Pancreas (tissue), 10 donors: ENCODE measurements at regions not wholly inside any gene's neighbourhood (a gene's known extent, or its start where the extent isn't known, plus 50 kb on each side); places are given as distances from the start of the nearest gene placed in this dataset.

Experiments
- ATAC-seq, 4 donors: fragments of 200-7000 bp; cut with Tn5 transposase; one replicate each; pipeline versions ENCODE4 v1.8.0 to v1.9.1; 2020; ENCODE audit warnings: mild to moderate bottlenecking in 4 of 4, moderate library complexity in 4 of 4
- DNase-seq, 6 donors: peaks; one replicate each; pipeline ENCODE4 v3.0.0-alpha.2; 2020
- FAIRE-seq: peaks from 2 replicates; lab custom pipeline; 2012; peaks lifted over from hg19 to GRCh38; lab: Jason Lieb, UNC
- H3K27ac ChIP-seq, 4 donors: fragments of 200-600 bp; sonication (generic); 1 replicate in 3 of 4; 2 replicates in 1 of 4; pipeline versions ENCODE4 v1.5.0 to v1.8.0; 2020
- H3K27me3 ChIP-seq, 4 donors: fragments of 200-600 bp; one replicate each; pipeline ENCODE4 v1.8.0; 2021
- H3K36me3 ChIP-seq, 3 donors: fragments of 200-600 bp; sonication (generic) in 1 of 3; one replicate each; pipeline versions ENCODE4 v1.5.0 to v1.8.0; 2020 to 2021
- H3K4me1 ChIP-seq, 3 donors: fragments of 200-600 bp; one replicate each; pipeline ENCODE4 v1.8.0; 2021
- H3K4me3 ChIP-seq, 4 donors: fragments of 200-600 bp; sonication (generic) in 2 of 4; one replicate each; pipeline versions ENCODE4 v1.5.0 to v1.8.0; 2020 to 2021
- H3K9me3 ChIP-seq, 4 donors: fragments of 200-600 bp; one replicate each; pipeline ENCODE4 v1.8.0; 2021
- WGBS, 2 donors: extraction: QIAGEN DNeasy Blood & Tissue Kit; methylation state at CpG; one replicate each; pipeline ENCODE4 v1.1.7; 2013; 5-methylcytosine and 5-hydroxymethylcytosine counted together
- intact Hi-C, 3 donors: fragments of 100-400 bp; cut with DNase I; formaldehyde crosslinking; loops; one replicate each; pipeline versions ENCODE4 v1.11.1 to v1.14.2; 2022
- TF ChIP-seq, protein P1 (sequence below), 4 donors: fragments of 200-600 bp; sonication (generic) in 3 of 4; IDR thresholded peaks; one replicate each; pipeline versions ENCODE4 v1.5.0 to v1.8.0; 2021; ENCODE audit warnings: antibody characterized with exemption in 4 of 4
- donor health status: healthy with polysubstance abuse.
- donor health status: DM: no; HTN: no; CAD: no; lungs with moderate emphysema.
- donor health status: DM: no; HTN: no; CAD: no.
- donor health status: control.
- donor health status: control.
- donor health status: Bipolar disorder and iron deficiency.
- donor health status: DM: yes; HTN: yes; CAD: no.
- donor health status: DM: no; HTN: no; CAD: no.
- donor health status: DM: no; HTN: no; CAD: no.
- donor health status: DM: yes; HTN: yes; CAD: no.

DNA sequence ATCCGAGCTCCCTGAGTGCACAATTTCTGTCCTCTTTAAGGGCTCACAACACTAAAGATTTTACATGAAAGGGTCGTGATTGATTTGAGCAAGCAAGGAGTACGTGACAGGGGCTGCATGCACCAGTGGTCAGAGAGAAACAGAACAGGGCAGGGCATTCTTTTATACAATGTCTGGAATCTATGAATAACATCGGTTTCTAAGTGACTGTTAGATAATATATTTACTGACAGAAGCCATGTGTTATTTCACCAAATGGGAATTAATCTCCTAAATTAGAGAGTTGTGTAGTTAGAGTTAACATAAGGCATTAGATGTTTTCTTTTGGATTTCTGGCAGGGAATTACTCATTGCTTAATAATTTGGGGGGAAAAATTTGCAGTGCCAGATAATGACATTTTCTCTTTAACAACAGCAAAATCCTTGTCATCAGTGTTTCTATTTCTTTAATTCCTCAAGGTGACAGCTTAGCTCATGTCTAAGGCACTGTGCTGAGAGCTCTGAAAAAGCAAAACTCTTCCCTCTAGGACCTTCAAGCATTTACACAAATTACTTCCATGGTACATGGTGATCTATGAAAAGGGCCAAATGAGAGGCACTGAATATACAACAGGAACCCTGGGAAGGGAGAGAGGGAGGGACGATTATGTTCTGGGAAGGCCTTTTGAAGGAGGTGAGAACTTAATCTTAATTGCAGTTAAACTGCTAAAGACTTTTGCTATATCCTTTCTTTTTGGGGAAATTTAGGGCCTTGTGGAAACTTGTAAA is 145.0 kb downstream of the RTL3 start:
- H3K27ac ChIP-seq, result no peak overlapping the region
- H3K36me3 ChIP-seq, result no peaks in the 10 kb centered on the region
- no peak overlapping the region for H3K4me3 ChIP-seq
- peaks cover 0 to 2% (median 0%) of the 10 kb centered on the region in 4 donors for H3K27me3 ChIP-seq
- no peaks in the 10 kb centered on the region for H3K9me3 ChIP-seq
- DNase-seq, result no peak
- TF ChIP-seq, protein P1, sequence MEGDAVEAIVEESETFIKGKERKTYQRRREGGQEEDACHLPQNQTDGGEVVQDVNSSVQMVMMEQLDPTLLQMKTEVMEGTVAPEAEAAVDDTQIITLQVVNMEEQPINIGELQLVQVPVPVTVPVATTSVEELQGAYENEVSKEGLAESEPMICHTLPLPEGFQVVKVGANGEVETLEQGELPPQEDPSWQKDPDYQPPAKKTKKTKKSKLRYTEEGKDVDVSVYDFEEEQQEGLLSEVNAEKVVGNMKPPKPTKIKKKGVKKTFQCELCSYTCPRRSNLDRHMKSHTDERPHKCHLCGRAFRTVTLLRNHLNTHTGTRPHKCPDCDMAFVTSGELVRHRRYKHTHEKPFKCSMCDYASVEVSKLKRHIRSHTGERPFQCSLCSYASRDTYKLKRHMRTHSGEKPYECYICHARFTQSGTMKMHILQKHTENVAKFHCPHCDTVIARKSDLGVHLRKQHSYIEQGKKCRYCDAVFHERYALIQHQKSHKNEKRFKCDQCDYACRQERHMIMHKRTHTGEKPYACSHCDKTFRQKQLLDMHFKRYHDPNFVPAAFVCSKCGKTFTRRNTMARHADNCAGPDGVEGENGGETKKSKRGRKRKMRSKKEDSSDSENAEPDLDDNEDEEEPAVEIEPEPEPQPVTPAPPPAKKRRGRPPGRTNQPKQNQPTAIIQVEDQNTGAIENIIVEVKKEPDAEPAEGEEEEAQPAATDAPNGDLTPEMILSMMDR (IDR thresholded peaks at IDR 0.05), result no peak
- ATAC-seq, result no peak
- 30 to 41% methylated on average over 5 of the region's 5 CpGs for WGBS, 2 donors
- intact Hi-C loops, result no loop called here
- H3K4me1 ChIP-seq, result no peaks in the 10 kb centered on the region
- FAIRE-seq, result no peak

DNA sequence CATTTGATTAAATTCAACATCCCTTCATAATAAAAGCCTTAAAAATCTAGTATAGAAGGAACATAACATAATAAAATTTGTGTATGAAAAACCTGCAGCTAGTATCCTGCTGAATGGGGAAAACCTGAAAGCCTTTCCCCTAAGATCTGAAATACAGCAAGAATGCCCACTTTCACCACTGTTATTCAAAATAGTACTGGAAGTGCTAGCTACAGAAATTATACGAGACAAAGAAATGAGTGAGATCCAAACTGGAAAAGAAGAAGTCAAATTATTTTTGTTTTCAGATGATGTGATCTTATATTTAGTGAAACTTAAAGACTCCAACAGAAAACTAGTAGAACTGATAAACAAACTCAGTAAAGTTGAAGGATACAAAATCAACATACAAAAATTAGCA is 152.9 kb downstream of the RTL3 start:
- TF ChIP-seq, protein P1 (IDR thresholded peaks at IDR 0.05), result no peak
- Histone ChIP-seq H3K27ac (no peak overlapping the region), H3K27me3 (no peaks in the 10 kb centered on the region), H3K36me3 (no peaks in the 10 kb centered on the region), H3K9me3 (no peaks in the 10 kb centered on the region), H3K4me3 (no peak overlapping the region), H3K4me1 (no peaks in the 10 kb centered on the region)
- no peak for FAIRE-seq
- WGBS, 2 donors, result 56 to 74% methylated on average over 1 of the region's 1 CpG
- DNase-seq, result no peak
- ATAC-seq, result no peak
- intact Hi-C loops, result no loop called here

DNA sequence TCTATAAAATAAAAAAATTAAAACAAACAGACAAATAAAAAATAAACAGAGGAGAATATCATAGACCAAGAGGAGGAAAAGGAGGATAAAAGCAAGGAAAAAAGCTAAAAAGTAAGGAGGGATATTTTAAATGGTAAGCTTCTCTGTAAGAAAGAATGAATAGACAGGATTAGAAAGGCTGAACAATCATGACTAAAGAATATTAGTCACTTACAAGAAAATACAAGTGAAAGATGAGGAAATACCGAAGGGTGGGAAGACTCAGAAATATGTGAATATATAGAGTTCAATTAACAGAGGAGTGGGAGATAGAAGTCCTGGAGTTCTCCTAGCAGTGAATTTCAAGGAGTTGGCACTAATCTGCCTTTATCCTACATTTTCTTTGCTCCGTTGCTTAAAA is 162.6 kb downstream of the RTL3 start:
- ATAC-seq (no peak), FAIRE-seq (no peak), DNase-seq (no peak)
- no peaks in the 10 kb centered on the region for H3K27me3 ChIP-seq
- 52 to 60% methylated on average over 2 of the region's 2 CpGs for WGBS, 2 donors
- intact Hi-C loops, result no loop called here
- no peak overlapping the region for H3K27ac ChIP-seq
- H3K36me3 ChIP-seq, result no peaks in the 10 kb centered on the region
- no peak overlapping the region for H3K4me3 ChIP-seq
- no peaks in the 10 kb centered on the region for H3K9me3 ChIP-seq
- TF ChIP-seq, protein P1 (IDR thresholded peaks at IDR 0.05), result no peak
- no peaks in the 10 kb centered on the region for H3K4me1 ChIP-seq

DNA sequence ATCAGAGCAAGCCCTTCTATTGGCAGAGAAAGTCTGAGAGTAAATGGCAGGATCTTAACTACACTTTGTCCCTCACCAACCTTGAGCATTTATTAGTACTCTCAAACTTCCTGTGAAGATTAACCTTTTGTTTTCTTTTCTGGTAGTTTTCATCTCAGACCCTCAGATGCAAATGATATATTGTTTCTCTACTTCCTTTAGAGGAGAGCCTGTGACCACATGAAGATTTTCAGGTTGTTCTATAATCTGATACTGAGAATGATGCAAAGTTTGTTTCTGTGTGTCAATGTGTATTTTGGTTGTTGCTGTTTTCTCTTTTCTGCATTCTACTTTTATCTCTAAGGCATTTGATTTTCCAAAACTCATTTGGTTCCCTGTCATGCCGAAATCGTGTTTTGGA is 165.8 kb upstream of the CYSLTR1 start:
- WGBS, 2 donors, result 22 to 39% methylated on average over 2 of the region's 2 CpGs
- TF ChIP-seq, protein P1 (IDR thresholded peaks at IDR 0.05), result no peak
- Histone ChIP-seq H3K9me3 (no peaks in the 10 kb centered on the region), H3K4me3 (no peak overlapping the region), H3K27ac (no peak overlapping the region), H3K36me3 (no peaks in the 10 kb centered on the region), H3K27me3 (no peaks in the 10 kb centered on the region), H3K4me1 (no peaks in the 10 kb centered on the region)
- intact Hi-C loops, result no loop called here
- DNase-seq (no peak), FAIRE-seq (no peak), ATAC-seq (no peak)

DNA sequence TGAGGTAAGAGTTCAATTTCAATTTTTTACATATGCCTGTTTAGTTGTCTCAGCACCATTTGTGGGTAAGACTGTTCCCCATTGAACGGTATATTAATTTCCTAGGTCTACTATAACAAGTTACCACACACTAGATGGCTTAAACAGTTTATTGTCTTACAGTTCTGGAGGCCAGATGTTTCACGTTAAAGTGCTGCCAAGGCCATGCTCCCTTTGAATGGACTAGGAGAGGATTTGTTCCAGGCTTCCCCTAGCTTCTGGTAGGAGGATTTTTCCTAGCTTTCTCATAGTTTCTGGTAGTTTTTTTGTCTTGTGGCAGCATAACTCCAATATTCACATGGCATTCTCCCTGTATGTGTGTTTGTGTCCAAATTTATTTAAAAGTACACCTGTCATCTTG is 149.3 kb upstream of the CYSLTR1 start:
- intact Hi-C loops, result no loop called here
- no peak for DNase-seq
- no peak for ATAC-seq
- WGBS, 2 donors, result 10 to 17% methylated on average over 2 of the region's 2 CpGs
- TF ChIP-seq, protein P1 (IDR thresholded peaks at IDR 0.05), result no peak
- H3K27me3 ChIP-seq, result peaks cover 0 to 6% (median 0%) of the 10 kb centered on the region in 4 donors
- H3K4me3 ChIP-seq, result no peak overlapping the region
- no peaks in the 10 kb centered on the region for H3K36me3 ChIP-seq
- H3K27ac ChIP-seq, result no peak overlapping the region
- FAIRE-seq, result no peak
- no peaks in the 10 kb centered on the region for H3K9me3 ChIP-seq
- no peaks in the 10 kb centered on the region for H3K4me1 ChIP-seq
